Activated CD4-positive, alpha-beta T cell treated with anti-CD3 and anti-CD28 coated beads, Interleukin-2, amount 10 ng/mL, durations not matched to agents 7 days and 5 days (primary cell): ENCODE measurements at regions not wholly inside any gene's neighbourhood (a gene's known extent, or its start where the extent isn't known, plus 50 kb on each side); places are given as distances from the start of the nearest gene placed in this dataset.
A peak's percentile ranks its signal among the peaks of the same experiment; 100 is the strongest.
"Not testable (repeated sequence)": the region's sequence is repeated elsewhere in the genome, so short reads cannot be mapped to it uniquely, and the experiment has no call there.

ENCODE experiments used
- CTCF ChIA-PET: fragments of 350-600 bp; sonication (Branson Sonifier 250); formaldehyde crosslinking; loops from one replicate; lab custom pipeline; 2021; ENCODE audit warnings: antibody characterized with exemption; lab: Charles Lee
- POLR2A ChIA-PET: fragments of 350-600 bp; sonication (Branson Sonifier 250); formaldehyde crosslinking; loops from one replicate; lab custom pipeline; 2021; ENCODE audit warnings: antibody characterized with exemption; lab: Charles Lee
- DNase-seq: peaks from one replicate; pipeline ENCODE4 v3.0.0-alpha.2; 2020
- H3K27ac Mint-ChIP-seq: one replicate; pipeline ENCODE4 v1.8.0; 2021; ENCODE audit warnings: mild to moderate bottlenecking, moderate library complexity, mixed read lengths
- H3K27me3 Mint-ChIP-seq: one replicate; pipeline ENCODE4 v1.8.0; 2021; ENCODE audit warnings: mixed read lengths
- H3K36me3 Mint-ChIP-seq: one replicate; pipeline ENCODE4 v1.8.0; 2021; ENCODE audit warnings: low read depth, mixed read lengths
- H3K4me1 Mint-ChIP-seq: one replicate; pipeline ENCODE4 v1.8.0; 2021; ENCODE audit warnings: mixed read lengths
- H3K4me3 Mint-ChIP-seq: one replicate; pipeline ENCODE4 v1.8.0; 2021; ENCODE audit warnings: mild to moderate bottlenecking, moderate library complexity, mixed read lengths
- H3K9me3 Mint-ChIP-seq: one replicate; pipeline ENCODE4 v1.8.0; 2021; ENCODE audit warnings: mixed read lengths

- Mint-ChIP-seq H3K4me3 (no peak overlapping the region), H3K4me1 (no peaks in the 10 kb centered on the region), H3K27me3 (peaks cover 31% of the 10 kb centered on the region), H3K27ac (no peak overlapping the region), H3K36me3 (no peaks in the 10 kb centered on the region), H3K9me3 (peaks cover 4% of the 10 kb centered on the region)
- POLR2A ChIA-PET = no interaction called here
- DNase-seq = no peak
- CTCF ChIA-PET = no interaction called here
These were observed 121.9 kb upstream of the RAB18 start for GRCh38 chr10:27382176-27382575.

GRCh38 chr10:27380929-27381358 is 123.2 kb upstream of the RAB18 start:
- POLR2A ChIA-PET = no interaction called here
- H3K27me3 Mint-ChIP-seq = peaks cover 36% of the 10 kb centered on the region
- H3K4me1 Mint-ChIP-seq = no peaks in the 10 kb centered on the region
- H3K27ac Mint-ChIP-seq = no peak overlapping the region
- H3K9me3 Mint-ChIP-seq = peaks cover 4% of the 10 kb centered on the region
- H3K4me3 Mint-ChIP-seq = no peak overlapping the region
- CTCF ChIA-PET = no interaction called here
- H3K36me3 Mint-ChIP-seq = no peaks in the 10 kb centered on the region
- DNase-seq = no peak

GRCh38 chr10:27379041-27379440 is 125.1 kb upstream of the RAB18 start:
- H3K36me3 Mint-ChIP-seq, POLR2A ChIA-PET, DNase-seq, H3K4me1 Mint-ChIP-seq, H3K4me3 Mint-ChIP-seq, H3K9me3 Mint-ChIP-seq, CTCF ChIA-PET, H3K27ac Mint-ChIP-seq: not testable (repeated sequence)
- H3K27me3 Mint-ChIP-seq = peaks cover 35% of the 10 kb centered on the region

GRCh38 chr10:27373566-27374160 is 130.4 kb upstream of the RAB18 start:
- Mint-ChIP-seq H3K4me3 (no peak overlapping the region), H3K27me3 (peaks cover 21% of the 10 kb centered on the region), H3K4me1 (no peaks in the 10 kb centered on the region), H3K27ac (no peak overlapping the region), H3K9me3 (no peaks in the 10 kb centered on the region), H3K36me3 (no peaks in the 10 kb centered on the region)
- POLR2A ChIA-PET = no interaction called here
- CTCF ChIA-PET = interaction anchor here (0.8 to 1.1 kb wide), 2 partner anchors 13 to 762 kb away, joined by 3 read pairs; no protein-coding TSS in a partner anchor
- DNase-seq = no peak

GRCh38 chr10:27372095-27372494 is 131.5 kb upstream of the ACBD5 start:
- DNase-seq = no peak
- no peak overlapping the region for H3K4me3 Mint-ChIP-seq
- ChIA-PET POLR2A (no interaction called here), CTCF (no interaction called here)
- no peaks in the 10 kb centered on the region for H3K36me3 Mint-ChIP-seq
- H3K9me3 Mint-ChIP-seq = no peaks in the 10 kb centered on the region
- H3K27me3 Mint-ChIP-seq = peaks cover 20% of the 10 kb centered on the region
- no peak overlapping the region for H3K27ac Mint-ChIP-seq
- no peaks in the 10 kb centered on the region for H3K4me1 Mint-ChIP-seq

- H3K4me1 Mint-ChIP-seq, H3K36me3 Mint-ChIP-seq, POLR2A ChIA-PET, H3K4me3 Mint-ChIP-seq, H3K9me3 Mint-ChIP-seq, CTCF ChIA-PET, DNase-seq, H3K27ac Mint-ChIP-seq: not testable (repeated sequence)
- peaks cover 15% of the 10 kb centered on the region for H3K27me3 Mint-ChIP-seq
These were observed 130.8 kb upstream of the ACBD5 start for GRCh38 chr10:27371375-27371774.

GRCh38 chr10:27369880-27370279 is 129.3 kb upstream of the ACBD5 start:
- Mint-ChIP-seq H3K4me1 (no peaks in the 10 kb centered on the region), H3K27ac (no peak overlapping the region), H3K4me3 (no peak overlapping the region), H3K36me3 (no peaks in the 10 kb centered on the region), H3K27me3 (peaks cover 13% of the 10 kb centered on the region), H3K9me3 (no peaks in the 10 kb centered on the region)
- no peak for DNase-seq
- ChIA-PET CTCF (interaction anchor here (0.6 to 1.0 kb wide), 4 partner anchors 9 to 263 kb away, joined by 3 read pairs; no protein-coding TSS in a partner anchor), POLR2A (no interaction called here)

GRCh38 chr10:27368706-27369105 is 128.1 kb upstream of the ACBD5 start:
- Mint-ChIP-seq H3K4me1 (no peaks in the 10 kb centered on the region), H3K36me3 (no peaks in the 10 kb centered on the region), H3K9me3 (no peaks in the 10 kb centered on the region), H3K27ac (no peak overlapping the region), H3K4me3 (no peak overlapping the region), H3K27me3 (peaks cover 13% of the 10 kb centered on the region)
- ChIA-PET POLR2A (no interaction called here), CTCF (interaction anchor here (1.0 kb wide), 1 partner anchor 187 kb away, joined by 3 read pairs; no protein-coding TSS in a partner anchor)
- DNase-seq = no peak

GRCh38 chr10:27366769-27367168 is 126.2 kb upstream of the ACBD5 start:
- Mint-ChIP-seq H3K27me3 (peaks cover 11% of the 10 kb centered on the region), H3K9me3 (no peaks in the 10 kb centered on the region), H3K4me3 (no peak overlapping the region), H3K36me3 (no peaks in the 10 kb centered on the region), H3K27ac (no peak overlapping the region), H3K4me1 (no peaks in the 10 kb centered on the region)
- DNase-seq = no peak
- ChIA-PET POLR2A (no interaction called here), CTCF (interaction anchor here (0.7 kb wide), 1 partner anchor 1082 kb away, joined by 6 read pairs; no protein-coding TSS in a partner anchor)

- DNase-seq = no peak
- H3K36me3 Mint-ChIP-seq = no peaks in the 10 kb centered on the region
- no peaks in the 10 kb centered on the region for H3K4me1 Mint-ChIP-seq
- H3K27ac Mint-ChIP-seq = no peak overlapping the region
- H3K9me3 Mint-ChIP-seq = no peaks in the 10 kb centered on the region
- ChIA-PET POLR2A (no interaction called here), CTCF (no interaction called here)
- H3K4me3 Mint-ChIP-seq = no peak overlapping the region
- H3K27me3 Mint-ChIP-seq = peaks cover 9% of the 10 kb centered on the region
These were observed 123.4 kb upstream of the ACBD5 start for GRCh38 chr10:27364028-27364427.

GRCh38 chr10:27360581-27361172 is 120.1 kb upstream of the ACBD5 start:
- no peak overlapping the region for H3K4me3 Mint-ChIP-seq
- no peaks in the 10 kb centered on the region for H3K4me1 Mint-ChIP-seq
- no peaks in the 10 kb centered on the region for H3K36me3 Mint-ChIP-seq
- H3K27ac Mint-ChIP-seq = no peak overlapping the region
- no peaks in the 10 kb centered on the region for H3K9me3 Mint-ChIP-seq
- ChIA-PET POLR2A (no interaction called here), CTCF (interaction anchor here (0.9 to 1.1 kb wide), 2 partner anchors 9 to 14 kb away, joined by 3 read pairs; no protein-coding TSS in a partner anchor)
- peaks cover 6% of the 10 kb centered on the region for H3K27me3 Mint-ChIP-seq
- DNase-seq = peak; percentile 87

GRCh38 chr10:27359792-27360355 is 119.3 kb upstream of the ACBD5 start:
- Mint-ChIP-seq H3K36me3 (no peaks in the 10 kb centered on the region), H3K27me3 (no peaks in the 10 kb centered on the region), H3K9me3 (no peaks in the 10 kb centered on the region), H3K4me3 (no peak overlapping the region), H3K4me1 (peaks cover 3% of the 10 kb centered on the region), H3K27ac (no peak overlapping the region)
- DNase-seq = no peak
- ChIA-PET CTCF (interaction anchor here (0.6 to 1.1 kb wide), 3 partner anchors 15 to 306 kb away, joined by 3 read pairs; no protein-coding TSS in a partner anchor), POLR2A (no interaction called here)

GRCh38 chr10:27356738-27357137 is 116.1 kb upstream of the ACBD5 start:
- H3K36me3 Mint-ChIP-seq = no peaks in the 10 kb centered on the region
- no peak for DNase-seq
- peaks cover 12% of the 10 kb centered on the region for H3K4me1 Mint-ChIP-seq
- ChIA-PET POLR2A (no interaction called here), CTCF (no interaction called here)
- H3K27me3 Mint-ChIP-seq = no peaks in the 10 kb centered on the region
- no peaks in the 10 kb centered on the region for H3K9me3 Mint-ChIP-seq
- no peak overlapping the region for H3K27ac Mint-ChIP-seq
- H3K4me3 Mint-ChIP-seq = no peak overlapping the region
